HCT116 (cell line): ENCODE measurements at regions not wholly inside any gene's neighbourhood (a gene's known extent, or its start where the extent isn't known, plus 50 kb on each side); places are given as distances from the start of the nearest gene placed in this dataset.

Experiments used
- ATAC-seq: fragments of 200-7000 bp; cut with Tn5 transposase; 2 replicates; pipeline ENCODE4 v1.9.1; 2020; ENCODE audit warnings: mild to moderate bottlenecking, moderate library complexity
- BruUV-seq: library from RNA; stranded (reverse); fragments of 400-500 nt; replicated peaks from 2 replicates; lab custom pipeline; 2021; lab: Mats Ljungman, UMichigan
- CTCF ChIA-PET: fragments of 300-600 bp; sonication (Branson Sonifier 250); formaldehyde crosslinking; loops from one replicate; lab custom pipeline; 2021; ENCODE audit warnings: antibody characterized with exemption; lab: Charles Lee
- POLR2A ChIA-PET: fragments of 300-600, 350-600 bp; sonication (Branson Sonifier 250); formaldehyde crosslinking; loops from one replicate; lab custom pipeline; 2021; ENCODE audit warnings: antibody characterized with exemption; lab: Charles Lee
- RAD21 ChIA-PET, 2 experiments: fragments of 300-600 bp; sonication (Branson Sonifier 250); formaldehyde crosslinking; loops; one replicate each; lab custom pipeline; 2023; ENCODE audit warnings: low total read pairs in 2 of 2; ENCODE audit not compliant: uncharacterized antibody in 2 of 2, unreplicated experiment in 2 of 2, low non-redundant PET in 1 of 2; lab: Charles Lee
- DNase-seq: peaks from one replicate; pipeline ENCODE4 v3.0.0-alpha.2; 2010; ENCODE audit warnings: low read depth, low spot score
- H2AFZ ChIP-seq: fragments of 200-600 bp; shearing (Covaris generic), sonication (generic); 2 replicates; pipeline ENCODE4 v1.6.1; 2017; ENCODE audit warnings: low read depth, mixed run types, mixed read lengths, antibody characterized with exemption, low read length; ENCODE audit not compliant: poor library complexity, severe bottlenecking
- H3K27ac ChIP-seq: 2 replicates; pipeline ENCODE4 v1.5.1; 2012; ENCODE audit warnings: low read depth, low read length
- H3K27me3 ChIP-seq: fragments of 200-600 bp; sonication (generic); 2 replicates; pipeline ENCODE4 v1.6.1; 2016; ENCODE audit warnings: mixed run types, low read length, mixed read lengths; ENCODE audit not compliant: insufficient read depth
- H3K36me3 ChIP-seq, 2 experiments: fragments of 200-500 bp in 1 of 2; fragments of 200-600 bp in 1 of 2; sonication (Bioruptor generic) in 1 of 2; sonication (generic) in 1 of 2; 2 replicates each; pipeline versions ENCODE4 v1.5.1 to v1.6.1; 2014 to 2016; ENCODE audit warnings: low read length in 2 of 2, inconsistent platforms in 1 of 2, mixed read lengths in 1 of 2, mixed run types in 1 of 2; ENCODE audit not compliant: insufficient read depth in 2 of 2, control insufficient read depth in 1 of 2
- H3K4me1 ChIP-seq, 2 experiments: fragments of 200-600 bp in 1 of 2; sonication (generic) in 1 of 2; 2 replicates each; pipeline versions ENCODE4 v1.5.1 to v1.6.1; 2012 to 2017; ENCODE audit warnings: low read length in 2 of 2, inconsistent platforms in 1 of 2, mild to moderate bottlenecking in 1 of 2, mixed read lengths in 1 of 2, mixed run types in 1 of 2, moderate library complexity in 1 of 2; ENCODE audit not compliant: insufficient read depth in 2 of 2, control insufficient read depth in 1 of 2
- H3K4me2 ChIP-seq: fragments of 200-600 bp; sonication (generic); 2 replicates; pipeline ENCODE4 v1.6.1; 2017; ENCODE audit warnings: mixed run types, low read length, mixed read lengths
- H3K4me3 ChIP-seq, 2 experiments: fragments of 200-600 bp in 1 of 2; sonication (generic) in 1 of 2; replicated peaks in 1 of 2; 2 replicates each; pipeline ENCODE4 v1.5.1; 2011 to 2016; ENCODE audit warnings: low read length in 2 of 2, control low read depth in 1 of 2, low read depth in 1 of 2, mild to moderate bottlenecking in 1 of 2, mixed read lengths in 1 of 2, mixed run types in 1 of 2
- H3K79me2 ChIP-seq: fragments of 200-600 bp; sonication (generic); 2 replicates; pipeline ENCODE4 v1.6.1; 2017; ENCODE audit warnings: mild to moderate bottlenecking, mixed run types, low read length, moderate library complexity, mixed read lengths; ENCODE audit not compliant: insufficient read depth
- H3K9ac ChIP-seq: fragments of 200-600 bp; sonication (generic); 2 replicates; pipeline ENCODE4 v1.6.1; 2016; ENCODE audit warnings: low read length, mixed read lengths
- H3K9me2 ChIP-seq: fragments of 200-600 bp; sonication (generic), shearing (Covaris generic); 2 replicates; pipeline ENCODE4 v1.6.1; 2017; ENCODE audit warnings: mixed run types, mild to moderate bottlenecking, moderate library complexity; ENCODE audit not compliant: insufficient read depth
- H3K9me3 ChIP-seq, 2 experiments: fragments of 200-500 bp in 1 of 2; fragments of 200-600 bp in 1 of 2; sonication (Bioruptor generic) in 1 of 2; sonication (generic) in 1 of 2; 2 replicates each; pipeline ENCODE4 v1.6.1; 2014 to 2017; ENCODE audit warnings: low read length in 2 of 2, mixed read lengths in 2 of 2, inconsistent platforms in 1 of 2, low read depth in 1 of 2, mild to moderate bottlenecking in 1 of 2, mixed run types in 1 of 2, moderate library complexity in 1 of 2; ENCODE audit not compliant: control insufficient read depth in 1 of 2, insufficient read depth in 1 of 2
- H4K20me1 ChIP-seq: fragments of 200-600 bp; sonication (generic), shearing (Covaris generic); 2 replicates; pipeline ENCODE4 v1.6.1; 2017; ENCODE audit warnings: mixed run types, mild to moderate bottlenecking, moderate library complexity; ENCODE audit not compliant: insufficient read depth
- ATF3 ChIP-seq: IDR thresholded peaks from 2 replicates; pipeline ENCODE4 v1.6.1; 2012
- CBX3 ChIP-seq: IDR thresholded peaks from 2 replicates; pipeline ENCODE4 v1.6.1; 2012; ENCODE audit warnings: low read depth
- CEBPB ChIP-seq: IDR thresholded peaks from 2 replicates; pipeline ENCODE4 v1.6.1; 2012; ENCODE audit warnings: low read depth
- EGR1 ChIP-seq: IDR thresholded peaks from 2 replicates; pipeline ENCODE4 v1.6.1; 2012; ENCODE audit warnings: low read depth
- EZH2 ChIP-seq: fragments of 200-600 bp; sonication (generic); IDR thresholded peaks from 2 replicates; pipeline ENCODE4 v1.6.1; 2017; ENCODE audit warnings: antibody characterized with exemption, mixed run types
- FOSL1 ChIP-seq: IDR thresholded peaks from 2 replicates; pipeline ENCODE4 v1.6.1; 2012; ENCODE audit warnings: low read depth
- JUND ChIP-seq: IDR thresholded peaks from 2 replicates; pipeline ENCODE4 v1.6.1; 2012
- POLR2A ChIP-seq: IDR thresholded peaks from 2 replicates; pipeline ENCODE4 v1.7.0; 2011; ENCODE audit warnings: borderline replicate concordance; ENCODE audit not compliant: insufficient read depth, insufficient read length; ENCODE audit errors: extremely low read depth
- POLR2AphosphoS5 ChIP-seq: IDR thresholded peaks from 2 replicates; pipeline ENCODE4 v1.6.1; 2011; ENCODE audit warnings: mild to moderate bottlenecking, low read depth, low read length, moderate library complexity
- RAD21 ChIP-seq: IDR thresholded peaks from 2 replicates; pipeline ENCODE4 v1.6.1; 2012; ENCODE audit warnings: low read depth, mild to moderate bottlenecking
- SIN3A ChIP-seq: IDR thresholded peaks from 2 replicates; pipeline ENCODE4 v1.6.1; 2012; ENCODE audit warnings: low read depth
- SRF ChIP-seq: IDR thresholded peaks from 2 replicates; pipeline ENCODE4 v1.6.1; 2012; ENCODE audit warnings: low read depth
- TCF7L2 ChIP-seq: IDR thresholded peaks from 2 replicates; pipeline ENCODE4 v1.7.0; 2011; ENCODE audit warnings: borderline replicate concordance, inconsistent platforms; ENCODE audit not compliant: insufficient read depth, insufficient read length; ENCODE audit errors: extremely low read depth
- YY1 ChIP-seq: IDR thresholded peaks from 2 replicates; pipeline ENCODE4 v1.6.1; 2011; ENCODE audit warnings: low read length, low read depth, moderate library complexity, mild to moderate bottlenecking; ENCODE audit not compliant: insufficient replicate concordance; ENCODE audit errors: extremely low read depth
- ZFX ChIP-seq: fragments of 450-650 bp; IDR thresholded peaks from 2 replicates; pipeline ENCODE4 v1.6.1; 2017
- ZNF274 ChIP-seq: fragments of 200-500 bp; sonication (Bioruptor generic); IDR thresholded peaks from 2 replicates; pipeline ENCODE4 v1.6.1; 2014; ENCODE audit warnings: mild to moderate bottlenecking, low read depth, low read length, inconsistent platforms
- intact Hi-C: fragments of 100-400 bp; cut with micrococcal nuclease; formaldehyde crosslinking; loops from 2 replicates; pipeline ENCODE4 v1.10.0; 2022
- TF ChIP-seq, protein P1 (sequence below): IDR thresholded peaks from 2 replicates; pipeline ENCODE4 v1.6.1; 2012; ENCODE audit warnings: low read depth
- TF ChIP-seq, protein P2 (sequence below), 3 experiments: fragments of 200-600 bp in 1 of 3; sonication (generic) in 1 of 3; IDR thresholded peaks in 2 of 3; conservative IDR thresholded peaks in 1 of 3; 2 replicates each; pipeline ENCODE4 v1.5.1; 2012 to 2017; ENCODE audit warnings: low read depth in 2 of 3, low read length in 2 of 3, antibody characterized with exemption in 1 of 3, borderline replicate concordance in 1 of 3, control low read depth in 1 of 3, mild to moderate bottlenecking in 1 of 3, mixed read lengths in 1 of 3, mixed run types in 1 of 3, moderate library complexity in 1 of 3; ENCODE audit not compliant: insufficient read depth in 1 of 3
- TF ChIP-seq, protein P3 (sequence below): IDR thresholded peaks from 2 replicates; pipeline ENCODE4 v1.6.1; 2011; ENCODE audit warnings: mild to moderate bottlenecking, low read length, moderate library complexity; ENCODE audit not compliant: insufficient replicate concordance; ENCODE audit errors: extremely low read depth
- TF ChIP-seq, protein P4 (sequence below): IDR thresholded peaks from 2 replicates; pipeline ENCODE4 v1.6.1; 2012

DNA sequence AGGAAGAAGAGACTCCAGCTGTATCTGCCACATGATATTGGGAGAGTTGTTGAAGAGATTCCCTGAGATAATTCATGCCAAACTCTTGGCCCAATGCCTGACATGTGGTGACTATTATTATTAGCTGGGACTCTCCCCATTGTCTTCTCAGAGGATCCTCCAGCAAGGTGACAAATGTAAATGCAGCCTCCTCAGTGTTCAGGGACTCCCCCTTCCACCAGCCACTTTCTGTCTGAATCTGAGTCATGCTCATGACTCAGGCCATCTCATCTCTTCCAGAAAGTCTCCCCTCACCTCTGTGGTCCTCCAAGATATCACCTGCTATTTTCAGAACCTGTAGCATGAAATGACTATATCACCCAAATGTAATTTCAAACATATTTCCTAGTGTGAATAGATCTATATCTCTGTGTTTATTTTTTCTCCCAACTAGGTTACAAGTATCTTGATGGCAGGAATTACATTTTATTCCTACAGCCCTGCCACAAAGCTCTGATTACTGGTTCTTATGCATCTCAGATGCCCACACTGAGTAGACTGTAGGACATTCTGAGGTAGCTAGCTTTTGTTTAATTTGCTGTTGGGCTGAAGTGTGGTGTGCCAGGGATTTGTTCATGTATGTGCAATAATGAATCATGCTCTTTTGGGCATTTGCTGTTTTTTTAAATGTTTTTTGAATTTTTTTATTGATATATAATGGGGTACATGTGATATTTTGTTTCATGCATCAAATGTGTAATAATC lies 126.6 kb upstream of the IL12B start:
- Histone ChIP-seq H4K20me1 (no peaks in the 10 kb centered on the region), H3K4me1 (peaks cover 0 to 19% of the 10 kb centered on the region in 2 experiments; a peak in 2 of 4 replicates), H3K36me3 (no peaks in the 10 kb centered on the region), H3K4me3 (no peak overlapping the region), H3K4me2 (peak overlapping the region; percentile 6; the same call in 1 of the 2 replicates), H3K27me3 (no peaks in the 10 kb centered on the region), H3K9ac (no peak overlapping the region), H3K9me2 (no peaks in the 10 kb centered on the region), H3K79me2 (no peaks in the 10 kb centered on the region), H3K27ac (no peak overlapping the region), H2AFZ (no peak overlapping the region), H3K9me3 (no peaks in the 10 kb centered on the region)
- RAD21 ChIA-PET = no interaction called here
- ATAC-seq (peak; percentile 78), DNase-seq (peak; percentile 13)
- CTCF ChIA-PET = no interaction called here
- no TSS peak for BruUV-seq
- POLR2A ChIA-PET = interaction anchor here (1.4 kb wide), 1 partner anchor 48 kb away, joined by 3 read pairs; no protein-coding TSS in a partner anchor
- intact Hi-C loops = no loop called here
- TF ChIP-seq SIN3A (no peak), TCF7L2 (no peak), POLR2A (no peak), CBX3 (0 out of 2 replicates have a peak, but pooled peaks have one; percentile 39), JUND (peak; percentile 78), EZH2 (no peak), ZNF274 (no peak), SRF (0 out of 2 replicates have a peak, but pooled peaks have one; percentile 24), ATF3 (no peak), ZFX (no peak), POLR2AphosphoS5 (no peak), YY1 (no peak), EGR1 (no peak), RAD21 (no peak), FOSL1 (peak; percentile 86), CEBPB (no peak)
- TF ChIP-seq, protein P1, sequence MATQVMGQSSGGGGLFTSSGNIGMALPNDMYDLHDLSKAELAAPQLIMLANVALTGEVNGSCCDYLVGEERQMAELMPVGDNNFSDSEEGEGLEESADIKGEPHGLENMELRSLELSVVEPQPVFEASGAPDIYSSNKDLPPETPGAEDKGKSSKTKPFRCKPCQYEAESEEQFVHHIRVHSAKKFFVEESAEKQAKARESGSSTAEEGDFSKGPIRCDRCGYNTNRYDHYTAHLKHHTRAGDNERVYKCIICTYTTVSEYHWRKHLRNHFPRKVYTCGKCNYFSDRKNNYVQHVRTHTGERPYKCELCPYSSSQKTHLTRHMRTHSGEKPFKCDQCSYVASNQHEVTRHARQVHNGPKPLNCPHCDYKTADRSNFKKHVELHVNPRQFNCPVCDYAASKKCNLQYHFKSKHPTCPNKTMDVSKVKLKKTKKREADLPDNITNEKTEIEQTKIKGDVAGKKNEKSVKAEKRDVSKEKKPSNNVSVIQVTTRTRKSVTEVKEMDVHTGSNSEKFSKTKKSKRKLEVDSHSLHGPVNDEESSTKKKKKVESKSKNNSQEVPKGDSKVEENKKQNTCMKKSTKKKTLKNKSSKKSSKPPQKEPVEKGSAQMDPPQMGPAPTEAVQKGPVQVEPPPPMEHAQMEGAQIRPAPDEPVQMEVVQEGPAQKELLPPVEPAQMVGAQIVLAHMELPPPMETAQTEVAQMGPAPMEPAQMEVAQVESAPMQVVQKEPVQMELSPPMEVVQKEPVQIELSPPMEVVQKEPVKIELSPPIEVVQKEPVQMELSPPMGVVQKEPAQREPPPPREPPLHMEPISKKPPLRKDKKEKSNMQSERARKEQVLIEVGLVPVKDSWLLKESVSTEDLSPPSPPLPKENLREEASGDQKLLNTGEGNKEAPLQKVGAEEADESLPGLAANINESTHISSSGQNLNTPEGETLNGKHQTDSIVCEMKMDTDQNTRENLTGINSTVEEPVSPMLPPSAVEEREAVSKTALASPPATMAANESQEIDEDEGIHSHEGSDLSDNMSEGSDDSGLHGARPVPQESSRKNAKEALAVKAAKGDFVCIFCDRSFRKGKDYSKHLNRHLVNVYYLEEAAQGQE = no peak
- TF ChIP-seq, protein P2, sequence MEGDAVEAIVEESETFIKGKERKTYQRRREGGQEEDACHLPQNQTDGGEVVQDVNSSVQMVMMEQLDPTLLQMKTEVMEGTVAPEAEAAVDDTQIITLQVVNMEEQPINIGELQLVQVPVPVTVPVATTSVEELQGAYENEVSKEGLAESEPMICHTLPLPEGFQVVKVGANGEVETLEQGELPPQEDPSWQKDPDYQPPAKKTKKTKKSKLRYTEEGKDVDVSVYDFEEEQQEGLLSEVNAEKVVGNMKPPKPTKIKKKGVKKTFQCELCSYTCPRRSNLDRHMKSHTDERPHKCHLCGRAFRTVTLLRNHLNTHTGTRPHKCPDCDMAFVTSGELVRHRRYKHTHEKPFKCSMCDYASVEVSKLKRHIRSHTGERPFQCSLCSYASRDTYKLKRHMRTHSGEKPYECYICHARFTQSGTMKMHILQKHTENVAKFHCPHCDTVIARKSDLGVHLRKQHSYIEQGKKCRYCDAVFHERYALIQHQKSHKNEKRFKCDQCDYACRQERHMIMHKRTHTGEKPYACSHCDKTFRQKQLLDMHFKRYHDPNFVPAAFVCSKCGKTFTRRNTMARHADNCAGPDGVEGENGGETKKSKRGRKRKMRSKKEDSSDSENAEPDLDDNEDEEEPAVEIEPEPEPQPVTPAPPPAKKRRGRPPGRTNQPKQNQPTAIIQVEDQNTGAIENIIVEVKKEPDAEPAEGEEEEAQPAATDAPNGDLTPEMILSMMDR (IDR thresholded peaks at IDR 0.05 in 2 of 3, conservative IDR thresholded peaks at IDR 0.05 in 1 of 3; ENCODE audit: borderline replicate concordance in 1 of 3, insufficient read depth in 1 of 3, low read depth in 2 of 3, low read length in 2 of 3) = no peak
- TF ChIP-seq, protein P3, sequence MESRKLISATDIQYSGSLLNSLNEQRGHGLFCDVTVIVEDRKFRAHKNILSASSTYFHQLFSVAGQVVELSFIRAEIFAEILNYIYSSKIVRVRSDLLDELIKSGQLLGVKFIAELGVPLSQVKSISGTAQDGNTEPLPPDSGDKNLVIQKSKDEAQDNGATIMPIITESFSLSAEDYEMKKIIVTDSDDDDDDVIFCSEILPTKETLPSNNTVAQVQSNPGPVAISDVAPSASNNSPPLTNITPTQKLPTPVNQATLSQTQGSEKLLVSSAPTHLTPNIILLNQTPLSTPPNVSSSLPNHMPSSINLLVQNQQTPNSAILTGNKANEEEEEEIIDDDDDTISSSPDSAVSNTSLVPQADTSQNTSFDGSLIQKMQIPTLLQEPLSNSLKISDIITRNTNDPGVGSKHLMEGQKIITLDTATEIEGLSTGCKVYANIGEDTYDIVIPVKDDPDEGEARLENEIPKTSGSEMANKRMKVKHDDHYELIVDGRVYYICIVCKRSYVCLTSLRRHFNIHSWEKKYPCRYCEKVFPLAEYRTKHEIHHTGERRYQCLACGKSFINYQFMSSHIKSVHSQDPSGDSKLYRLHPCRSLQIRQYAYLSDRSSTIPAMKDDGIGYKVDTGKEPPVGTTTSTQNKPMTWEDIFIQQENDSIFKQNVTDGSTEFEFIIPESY = no peak
- TF ChIP-seq, protein P4, sequence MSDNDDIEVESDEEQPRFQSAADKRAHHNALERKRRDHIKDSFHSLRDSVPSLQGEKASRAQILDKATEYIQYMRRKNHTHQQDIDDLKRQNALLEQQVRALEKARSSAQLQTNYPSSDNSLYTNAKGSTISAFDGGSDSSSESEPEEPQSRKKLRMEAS = no peak
